Stimulated activated effector memory CD8-positive, alpha-beta T cell treated with anti-CD3 and anti-CD28 coated beads, Interleukin-12 subunit alpha, Interleukin-12 subunit beta, amount 100 ng/mL, for 72 hours (primary cell): ENCODE measurements at regions not wholly inside any gene's neighbourhood (a gene's known extent, or its start where the extent isn't known, plus 50 kb on each side); places are given as distances from the start of the nearest gene placed in this dataset.
"Not testable (repeated sequence)": the region's sequence is repeated elsewhere in the genome, so short reads cannot be mapped to it uniquely, and the experiment has no call there.

ENCODE experiments used
- ATAC-seq: fragments of 150-1000 bp; cut with Tn5 transposase; 2 replicates; pipeline ENCODE4 v1.10.0; 2021
- DNase-seq, 2 donors: peaks; one replicate each; pipeline ENCODE4 v3.0.0; 2021 to 2022; ENCODE audit warnings: low spot score in 2 of 2
- H3K27ac Mint-ChIP-seq: one replicate; pipeline ENCODE4 v1.8.0; 2022; ENCODE audit warnings: mild to moderate bottlenecking, mixed read lengths
- H3K36me3 Mint-ChIP-seq: one replicate; pipeline ENCODE4 v1.8.0; 2022; ENCODE audit warnings: mild to moderate bottlenecking, mixed read lengths
- H3K4me1 Mint-ChIP-seq: one replicate; pipeline ENCODE4 v1.8.0; 2022; ENCODE audit warnings: mixed read lengths
- H3K4me3 Mint-ChIP-seq: one replicate; pipeline ENCODE4 v1.8.0; 2022; ENCODE audit warnings: mild to moderate bottlenecking, mixed read lengths
- H3K9me3 Mint-ChIP-seq: one replicate; pipeline ENCODE4 v1.8.0; 2022; ENCODE audit warnings: mixed read lengths

DNA sequence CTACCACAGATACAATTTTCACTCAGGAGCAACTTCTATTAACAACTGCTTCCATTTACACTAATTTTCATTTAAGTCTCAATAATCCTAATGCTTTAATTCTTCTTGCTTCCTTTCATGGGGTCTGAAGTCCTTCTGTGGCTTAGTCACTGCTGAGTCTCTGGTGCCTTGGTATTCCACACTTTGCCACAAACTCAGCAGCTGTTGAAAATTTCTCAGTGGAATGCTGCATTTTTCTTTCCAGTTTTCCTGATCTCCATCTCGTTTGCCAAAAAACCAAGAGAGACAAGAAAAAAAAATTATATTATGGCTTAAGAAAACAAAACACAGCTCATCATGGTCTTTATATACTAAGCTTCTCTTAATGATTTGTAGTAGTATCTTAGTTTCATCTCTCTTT lies 269.2 kb upstream of the AZI2 start:
- Mint-ChIP-seq H3K4me1 (no peaks in the 10 kb centered on the region), H3K4me3 (no peak overlapping the region), H3K27ac (no peak overlapping the region), H3K9me3 (no peaks in the 10 kb centered on the region), H3K36me3 (no peaks in the 10 kb centered on the region)
- DNase-seq (no peak), ATAC-seq (no peak)

DNA sequence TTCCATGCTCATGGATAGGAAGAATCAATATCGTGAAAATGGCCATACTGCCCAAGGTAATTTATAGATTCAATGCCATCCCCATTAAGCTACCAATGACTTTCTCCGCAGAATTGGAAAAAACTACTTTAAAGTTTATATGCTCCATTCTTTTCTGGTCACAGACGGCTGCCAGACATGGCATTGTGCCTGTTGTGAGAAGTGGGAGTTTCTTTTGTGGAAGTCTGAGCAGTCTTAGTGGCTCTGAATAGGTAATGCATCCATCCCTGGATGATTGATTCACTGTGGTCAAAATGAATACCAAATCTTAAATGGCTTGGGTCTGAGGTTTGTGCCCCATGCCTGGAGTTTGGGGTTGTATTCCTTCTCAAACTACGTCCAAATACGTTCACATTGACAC lies 274.5 kb upstream of the AZI2 start:
- no peaks in the 10 kb centered on the region for H3K4me1 Mint-ChIP-seq
- ATAC-seq: no peak
- no peaks in the 10 kb centered on the region for H3K9me3 Mint-ChIP-seq
- H3K36me3 Mint-ChIP-seq: no peaks in the 10 kb centered on the region
- no peak overlapping the region for H3K27ac Mint-ChIP-seq
- DNase-seq: no peak
- no peak overlapping the region for H3K4me3 Mint-ChIP-seq

- ATAC-seq (no peak), DNase-seq (no peak)
- no peaks in the 10 kb centered on the region for H3K36me3 Mint-ChIP-seq
- no peak overlapping the region for H3K27ac Mint-ChIP-seq
- no peaks in the 10 kb centered on the region for H3K9me3 Mint-ChIP-seq
- no peaks in the 10 kb centered on the region for H3K4me1 Mint-ChIP-seq
- H3K4me3 Mint-ChIP-seq: no peak overlapping the region
Measured at GRCh38 chr3:28624084-28624483, 275.5 kb upstream of the AZI2 start.

DNA sequence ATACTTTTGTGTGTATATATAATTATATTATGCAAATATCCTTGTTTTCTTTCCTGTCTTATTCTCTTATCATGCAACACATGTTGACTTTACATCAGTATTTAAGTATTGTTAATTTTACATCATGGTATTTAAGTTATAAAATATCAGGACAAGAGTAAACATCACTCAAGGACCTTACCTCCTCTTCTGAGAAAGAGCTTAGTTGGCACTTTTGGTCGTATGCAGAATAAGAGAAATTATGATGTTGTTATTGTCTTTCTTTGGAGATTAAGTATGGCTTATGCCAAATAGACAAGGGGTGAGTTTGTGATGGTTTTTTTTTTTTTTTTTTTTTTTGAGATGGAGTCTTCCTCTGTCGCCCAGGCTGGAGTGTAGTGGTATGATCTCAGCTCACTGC lies 279.2 kb upstream of the AZI2 start:
- H3K9me3 Mint-ChIP-seq, H3K36me3 Mint-ChIP-seq, H3K4me3 Mint-ChIP-seq, H3K27ac Mint-ChIP-seq, ATAC-seq, DNase-seq, H3K4me1 Mint-ChIP-seq: not testable (repeated sequence)

DNA sequence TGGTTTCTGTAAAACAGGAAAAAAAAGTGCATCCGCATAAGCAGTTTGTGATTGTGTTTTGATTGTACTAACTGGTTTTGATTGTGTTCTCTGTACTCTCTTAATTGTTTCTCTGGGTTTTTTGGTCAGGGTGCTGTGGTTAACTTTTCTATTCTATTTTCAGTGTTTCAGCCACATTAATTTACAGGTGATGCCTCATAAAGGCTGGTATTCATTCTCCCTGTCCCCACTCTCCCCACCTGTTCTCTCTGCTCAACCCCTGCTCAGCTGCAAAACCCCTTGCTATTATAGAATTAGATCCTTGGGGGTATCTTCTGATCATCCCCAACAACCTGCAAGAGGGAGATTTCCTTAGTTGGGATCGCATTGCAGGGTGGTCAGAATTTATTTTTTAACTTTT lies 285.4 kb upstream of the AZI2 start:
- H3K36me3 Mint-ChIP-seq: no peaks in the 10 kb centered on the region

DNA sequence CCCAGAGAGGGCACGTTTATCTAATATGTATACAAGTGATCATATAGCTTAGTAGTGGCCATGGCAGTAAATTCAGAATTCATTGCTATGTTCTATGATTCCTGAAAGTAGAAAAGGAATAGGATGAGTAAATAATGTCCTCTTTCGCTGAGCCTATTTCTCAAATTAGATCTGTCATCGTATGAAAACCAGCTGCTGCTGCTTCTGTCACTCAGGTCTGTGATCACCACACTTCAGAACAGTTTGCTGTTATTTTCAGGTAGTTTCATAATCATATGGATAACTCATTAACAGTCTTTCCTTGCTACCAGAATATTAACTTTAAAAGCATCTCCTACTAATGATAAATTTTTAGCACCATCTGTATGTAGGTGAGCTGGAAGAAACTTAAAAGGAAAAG lies 289.1 kb upstream of the AZI2 start:
- peaks cover 3% of the 10 kb centered on the region for H3K9me3 Mint-ChIP-seq
- no peaks in the 10 kb centered on the region for H3K4me1 Mint-ChIP-seq
- no peaks in the 10 kb centered on the region for H3K36me3 Mint-ChIP-seq
- DNase-seq (no peak), ATAC-seq (no peak)
- no peak overlapping the region for H3K4me3 Mint-ChIP-seq
- no peak overlapping the region for H3K27ac Mint-ChIP-seq

More for the DNA sequence above, 285.4 kb upstream of the AZI2 start:
- no peak for ATAC-seq
- DNase-seq: no peak
- H3K9me3 Mint-ChIP-seq: peaks cover 3% of the 10 kb centered on the region
- no peaks in the 10 kb centered on the region for H3K4me1 Mint-ChIP-seq
- H3K27ac Mint-ChIP-seq: no peak overlapping the region
- H3K4me3 Mint-ChIP-seq: no peak overlapping the region

DNA sequence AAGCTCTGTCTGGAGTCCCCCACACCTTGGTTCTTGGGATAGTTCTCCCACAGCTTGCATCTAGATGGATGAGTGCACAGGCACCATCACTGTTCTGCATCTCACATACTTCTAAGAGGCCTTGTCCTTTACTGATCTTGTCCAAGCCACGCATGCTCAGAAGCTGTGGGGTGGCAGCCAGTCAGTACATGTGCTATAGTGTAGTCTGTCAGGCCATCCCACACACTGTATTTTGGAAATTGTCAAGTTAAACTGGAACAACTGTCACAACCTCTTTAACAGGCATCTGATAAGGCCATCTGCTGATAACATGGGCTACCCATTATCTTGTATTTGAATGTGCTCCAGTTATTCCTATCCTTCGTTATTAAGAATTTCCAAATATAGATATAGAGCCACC lies 296.5 kb upstream of the AZI2 start:
- no peak for DNase-seq
- ATAC-seq: peak; percentile 26
- Mint-ChIP-seq H3K27ac (no peak overlapping the region), H3K4me1 (no peaks in the 10 kb centered on the region), H3K36me3 (no peaks in the 10 kb centered on the region), H3K9me3 (no peaks in the 10 kb centered on the region), H3K4me3 (no peak overlapping the region)

DNA sequence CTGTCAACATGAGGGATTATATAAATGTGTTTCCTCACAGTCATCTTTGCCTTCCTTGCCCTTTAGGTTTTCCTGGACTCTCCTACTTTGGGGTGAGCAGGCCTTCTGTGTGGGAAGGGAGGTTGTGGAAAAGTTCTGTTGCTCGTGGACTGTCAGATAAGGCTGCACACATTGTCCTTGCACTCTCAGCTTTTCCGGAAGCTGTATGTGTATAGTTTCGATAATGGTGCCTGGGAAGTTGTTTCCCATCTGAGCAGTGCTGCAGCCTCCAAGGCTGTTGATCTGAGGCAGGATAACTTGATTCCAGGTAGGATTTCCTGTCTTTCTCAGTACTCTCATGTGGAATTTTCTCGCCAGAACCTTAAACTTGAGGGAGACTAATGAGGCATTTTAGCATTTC lies 297.8 kb upstream of the AZI2 start:
- DNase-seq: no peak
- H3K4me1 Mint-ChIP-seq: no peaks in the 10 kb centered on the region
- H3K9me3 Mint-ChIP-seq: no peaks in the 10 kb centered on the region
- H3K36me3 Mint-ChIP-seq: no peaks in the 10 kb centered on the region
- no peak for ATAC-seq
- no peak overlapping the region for H3K27ac Mint-ChIP-seq
- H3K4me3 Mint-ChIP-seq: no peak overlapping the region

DNA sequence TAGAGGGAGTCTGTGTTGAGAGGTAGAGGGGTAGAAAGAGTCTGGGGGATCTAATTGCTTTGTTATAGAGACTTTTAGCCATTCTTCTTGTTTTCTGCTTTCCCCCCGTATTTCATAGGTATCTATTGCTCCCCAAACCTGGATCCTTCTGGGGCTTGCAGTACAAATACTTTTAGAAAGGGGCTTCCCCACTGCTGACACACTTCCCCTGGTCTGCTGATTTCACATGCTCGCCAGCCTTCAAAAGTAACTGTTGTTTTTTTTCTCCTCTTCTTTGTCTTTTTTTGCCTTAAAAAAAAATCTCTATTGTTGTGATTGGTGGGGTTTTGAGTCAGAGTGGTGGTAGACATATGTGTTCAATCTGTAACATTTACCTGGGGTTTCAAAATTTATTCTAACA lies 300.6 kb upstream of the AZI2 start:
- no peaks in the 10 kb centered on the region for H3K9me3 Mint-ChIP-seq
- DNase-seq: no peak
- H3K4me3 Mint-ChIP-seq: no peak overlapping the region
- no peaks in the 10 kb centered on the region for H3K4me1 Mint-ChIP-seq
- no peak overlapping the region for H3K27ac Mint-ChIP-seq
- no peak for ATAC-seq
- H3K36me3 Mint-ChIP-seq: no peaks in the 10 kb centered on the region

DNA sequence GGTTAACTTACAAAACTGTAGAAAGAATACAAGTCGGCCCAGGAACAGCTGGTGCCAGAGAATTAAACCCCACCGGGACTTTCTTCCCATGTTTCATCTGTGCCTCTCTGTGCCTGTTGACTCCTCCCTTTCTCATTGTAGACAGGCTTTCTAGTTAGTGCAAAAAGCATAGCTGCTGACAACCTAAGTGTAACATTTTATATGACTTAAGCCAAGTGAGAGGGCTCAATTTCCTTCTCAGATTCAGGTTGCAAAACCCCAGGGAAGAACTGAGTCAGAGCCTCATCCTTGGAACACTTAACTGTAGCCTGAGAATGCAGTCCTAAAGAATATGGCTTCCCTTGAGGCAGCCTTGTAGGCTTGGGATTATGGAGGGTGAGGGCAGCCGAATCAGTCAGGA lies 302.5 kb upstream of the AZI2 start:
- Mint-ChIP-seq H3K4me3 (no peak overlapping the region), H3K36me3 (no peaks in the 10 kb centered on the region), H3K9me3 (no peaks in the 10 kb centered on the region), H3K4me1 (no peaks in the 10 kb centered on the region), H3K27ac (no peak overlapping the region)
- ATAC-seq (no peak), DNase-seq (no peak)

DNA sequence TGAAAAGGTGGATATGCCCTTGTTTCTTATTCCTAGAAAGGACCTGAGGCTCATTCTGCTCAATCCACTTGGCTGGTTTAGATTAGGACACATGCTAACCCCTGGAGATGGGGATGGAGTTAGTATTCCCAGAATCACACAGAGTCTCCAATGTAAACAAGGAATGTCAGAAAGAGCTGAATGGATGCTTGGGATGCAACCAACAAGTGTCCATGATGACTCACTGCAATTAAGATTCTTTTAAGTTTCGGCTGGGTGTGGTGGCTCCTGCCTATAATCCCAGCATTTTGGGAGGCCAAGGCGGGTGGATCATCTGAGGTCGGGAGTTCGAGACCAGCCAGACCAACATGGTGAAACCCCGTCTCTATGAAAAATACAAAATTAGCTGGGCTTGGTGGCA lies 315.5 kb upstream of the AZI2 start:
- H3K36me3 Mint-ChIP-seq: no peaks in the 10 kb centered on the region
- H3K27ac Mint-ChIP-seq: no peak overlapping the region
- H3K9me3 Mint-ChIP-seq: no peaks in the 10 kb centered on the region
- DNase-seq (no peak), ATAC-seq (no peak)
- peaks cover 8% of the 10 kb centered on the region for H3K4me1 Mint-ChIP-seq
- no peak overlapping the region for H3K4me3 Mint-ChIP-seq

GRCh38 chr3:28667646-28668621 lies 319.3 kb upstream of the AZI2 start:
- H3K27ac Mint-ChIP-seq: peak overlapping the region; percentile 38
- H3K4me3 Mint-ChIP-seq: peak overlapping the region; percentile 5
- peak; percentile 43 to 73 for DNase-seq
- peak; percentile 91 for ATAC-seq
- H3K36me3 Mint-ChIP-seq: no peaks in the 10 kb centered on the region
- no peaks in the 10 kb centered on the region for H3K9me3 Mint-ChIP-seq
- peaks cover 8% of the 10 kb centered on the region for H3K4me1 Mint-ChIP-seq

- Mint-ChIP-seq H3K4me1 (peaks cover 8% of the 10 kb centered on the region), H3K4me3 (no peak overlapping the region)
Measured at GRCh38 chr3:28669870-28670269, 321.2 kb upstream of the AZI2 start.

DNA sequence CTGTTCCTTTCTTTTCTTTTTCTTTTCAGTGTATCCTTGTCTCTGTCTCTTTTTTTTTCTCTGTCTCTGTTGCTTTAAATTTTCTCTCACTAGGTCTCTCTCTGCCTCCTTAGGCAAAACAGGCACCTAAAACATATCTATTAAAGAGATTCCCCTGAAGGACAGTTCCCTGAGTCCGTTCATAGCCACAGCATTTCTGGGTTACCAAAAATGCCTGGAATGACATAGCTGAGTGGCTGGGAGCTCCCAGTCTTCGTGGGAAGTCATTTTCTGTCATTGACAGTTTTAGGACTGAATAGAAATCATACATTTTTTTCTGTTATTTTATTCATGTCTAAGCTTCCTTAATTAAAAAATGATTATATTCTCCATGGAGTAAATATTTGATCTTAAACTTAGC lies 323.8 kb upstream of the AZI2 start:
- H3K9me3 Mint-ChIP-seq: no peaks in the 10 kb centered on the region
- peaks cover 8% of the 10 kb centered on the region for H3K4me1 Mint-ChIP-seq
- no peak for DNase-seq

More at GRCh38 chr3:28669870-28670269, 321.2 kb upstream of the AZI2 start:
- H3K9me3 Mint-ChIP-seq: no peaks in the 10 kb centered on the region
- H3K36me3 Mint-ChIP-seq: no peaks in the 10 kb centered on the region
- DNase-seq: no peak
- ATAC-seq: no peak
- no peak overlapping the region for H3K27ac Mint-ChIP-seq

GRCh38 chr3:28673446-28673845 lies 324.8 kb upstream of the AZI2 start:
- no peak for DNase-seq
- ATAC-seq: no peak
- H3K27ac Mint-ChIP-seq: no peak overlapping the region
- no peaks in the 10 kb centered on the region for H3K9me3 Mint-ChIP-seq
- H3K4me3 Mint-ChIP-seq: no peak overlapping the region
- no peaks in the 10 kb centered on the region for H3K4me1 Mint-ChIP-seq
- no peaks in the 10 kb centered on the region for H3K36me3 Mint-ChIP-seq

More for the DNA sequence above, 323.8 kb upstream of the AZI2 start:
- Mint-ChIP-seq H3K27ac (no peak overlapping the region), H3K4me3 (no peak overlapping the region), H3K36me3 (no peaks in the 10 kb centered on the region)
- no peak for ATAC-seq

GRCh38 chr3:28674212-28674611 lies 325.6 kb upstream of the AZI2 start:
- Mint-ChIP-seq H3K4me3 (no peak overlapping the region), H3K27ac (no peak overlapping the region), H3K9me3 (no peaks in the 10 kb centered on the region), H3K36me3 (no peaks in the 10 kb centered on the region), H3K4me1 (no peaks in the 10 kb centered on the region)
- ATAC-seq: no peak
- no peak for DNase-seq
